Uterus (tissue), 2 donors: ENCODE measurements at regions not wholly inside any gene's neighbourhood (a gene's known extent, or its start where the extent isn't known, plus 50 kb on each side); places are given as distances from the start of the nearest gene placed in this dataset.

Experiments used
- POLR2A ChIP-seq, 2 donors: fragments of 450-650 bp; IDR thresholded peaks; one replicate each; pipeline ENCODE4 v1.6.1; 2016; ENCODE audit warnings: antibody characterized with exemption in 2 of 2, mild to moderate bottlenecking in 1 of 2, moderate library complexity in 1 of 2
- TF ChIP-seq, protein P1 (sequence below), 4 experiments: fragments of 200-600 bp in 2 of 4; fragments of 450-650 bp in 2 of 4; sonication (generic) in 2 of 4; IDR thresholded peaks; one replicate each; pipeline ENCODE4 v1.5.1; 2016 to 2019; ENCODE audit warnings: antibody characterized with exemption in 4 of 4, mild to moderate bottlenecking in 2 of 4, moderate library complexity in 1 of 4

DNA sequence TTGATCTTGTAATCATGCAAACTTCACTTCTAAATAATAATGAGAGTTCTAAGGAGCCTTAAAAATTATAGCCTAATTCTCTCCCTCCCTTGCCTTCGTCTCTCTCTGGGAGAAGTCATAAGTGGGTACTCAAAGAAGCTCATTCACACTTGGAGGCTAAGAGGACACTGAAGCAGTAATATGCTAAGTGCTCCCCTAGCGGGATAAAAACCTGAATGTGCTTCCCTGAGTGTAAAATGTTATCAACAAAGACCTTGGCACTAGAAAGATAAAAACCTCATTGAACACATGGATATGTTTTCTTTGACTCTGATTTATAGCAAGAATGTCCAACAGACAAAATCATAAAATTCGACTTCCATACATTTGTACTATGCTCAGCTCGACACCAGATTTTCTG, 337.9 kb upstream of the NOVA1 start:
- TF ChIP-seq, protein P1, sequence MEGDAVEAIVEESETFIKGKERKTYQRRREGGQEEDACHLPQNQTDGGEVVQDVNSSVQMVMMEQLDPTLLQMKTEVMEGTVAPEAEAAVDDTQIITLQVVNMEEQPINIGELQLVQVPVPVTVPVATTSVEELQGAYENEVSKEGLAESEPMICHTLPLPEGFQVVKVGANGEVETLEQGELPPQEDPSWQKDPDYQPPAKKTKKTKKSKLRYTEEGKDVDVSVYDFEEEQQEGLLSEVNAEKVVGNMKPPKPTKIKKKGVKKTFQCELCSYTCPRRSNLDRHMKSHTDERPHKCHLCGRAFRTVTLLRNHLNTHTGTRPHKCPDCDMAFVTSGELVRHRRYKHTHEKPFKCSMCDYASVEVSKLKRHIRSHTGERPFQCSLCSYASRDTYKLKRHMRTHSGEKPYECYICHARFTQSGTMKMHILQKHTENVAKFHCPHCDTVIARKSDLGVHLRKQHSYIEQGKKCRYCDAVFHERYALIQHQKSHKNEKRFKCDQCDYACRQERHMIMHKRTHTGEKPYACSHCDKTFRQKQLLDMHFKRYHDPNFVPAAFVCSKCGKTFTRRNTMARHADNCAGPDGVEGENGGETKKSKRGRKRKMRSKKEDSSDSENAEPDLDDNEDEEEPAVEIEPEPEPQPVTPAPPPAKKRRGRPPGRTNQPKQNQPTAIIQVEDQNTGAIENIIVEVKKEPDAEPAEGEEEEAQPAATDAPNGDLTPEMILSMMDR (IDR thresholded peaks at IDR 0.05): no peak
- TF ChIP-seq POLR2A (IDR thresholded peaks at IDR 0.05): no peak
